Mesothelial cell of epicardium (in vitro differentiated cells): ENCODE measurements at regions not wholly inside any gene's neighbourhood (a gene's known extent, or its start where the extent isn't known, plus 50 kb on each side); places are given as distances from the start of the nearest gene placed in this dataset.

Experiments used
- DNase-seq, 2 experiments: peaks; one replicate each; pipeline ENCODE4 v3.0.0; 2021; ENCODE audit warnings: low spot score in 2 of 2; ENCODE audit not compliant: unreplicated experiment in 2 of 2
- H3K27ac Mint-ChIP-seq: 2 replicates; pipeline ENCODE4 v1.8.0; 2021; ENCODE audit warnings: mixed read lengths
- H3K27me3 Mint-ChIP-seq: 2 replicates; pipeline ENCODE4 v1.8.0; 2021; ENCODE audit warnings: low read depth, mixed read lengths
- H3K36me3 Mint-ChIP-seq: 2 replicates; pipeline ENCODE4 v1.8.0; 2021; ENCODE audit warnings: mixed read lengths
- H3K4me1 Mint-ChIP-seq: 2 replicates; pipeline ENCODE4 v1.8.0; 2021; ENCODE audit warnings: mixed read lengths
- H3K4me3 Mint-ChIP-seq: 2 replicates; pipeline ENCODE4 v1.8.0; 2021; ENCODE audit warnings: mild to moderate bottlenecking, moderate library complexity, mixed read lengths
- H3K9me3 Mint-ChIP-seq: 2 replicates; pipeline ENCODE4 v1.8.0; 2021; ENCODE audit warnings: mixed read lengths
- CTCF ChIP-seq: fragments of 200-600 bp; sonication (generic); IDR thresholded peaks from one replicate; pipeline ENCODE4 v1.5.0; 2021; ENCODE audit warnings: antibody characterized with exemption; ENCODE audit not compliant: unreplicated experiment

GRCh38 chr6:66478705-66479104 is 771.7 kb upstream of the EYS start:
- no peak for TF ChIP-seq CTCF
- no peak overlapping the region for H3K27ac Mint-ChIP-seq
- DNase-seq, result no peak
- no peaks in the 10 kb centered on the region for H3K36me3 Mint-ChIP-seq
- no peaks in the 10 kb centered on the region for H3K27me3 Mint-ChIP-seq
- no peak overlapping the region for H3K4me3 Mint-ChIP-seq
- peaks cover 9% of the 10 kb centered on the region for H3K9me3 Mint-ChIP-seq
- peaks cover 4% of the 10 kb centered on the region for H3K4me1 Mint-ChIP-seq

- no peak for TF ChIP-seq CTCF
- Mint-ChIP-seq H3K9me3 (no peaks in the 10 kb centered on the region), H3K4me3 (no peak overlapping the region), H3K36me3 (no peaks in the 10 kb centered on the region), H3K4me1 (no peaks in the 10 kb centered on the region), H3K27me3 (peaks cover 15% of the 10 kb centered on the region), H3K27ac (no peak overlapping the region)
- DNase-seq, result no peak
Observed at GRCh38 chr6:66435321-66435720, 728.3 kb upstream of the EYS start.

GRCh38 chr6:66429210-66429609 is 722.2 kb upstream of the EYS start:
- TF ChIP-seq CTCF, result no peak
- no peaks in the 10 kb centered on the region for H3K4me1 Mint-ChIP-seq
- no peak for DNase-seq
- H3K9me3 Mint-ChIP-seq, result peaks cover 22% of the 10 kb centered on the region
- H3K27ac Mint-ChIP-seq, result no peak overlapping the region
- no peak overlapping the region for H3K4me3 Mint-ChIP-seq
- H3K27me3 Mint-ChIP-seq, result peaks cover 8% of the 10 kb centered on the region
- H3K36me3 Mint-ChIP-seq, result no peaks in the 10 kb centered on the region

GRCh38 chr6:66423047-66423446 is 716.0 kb upstream of the EYS start:
- peaks cover 16% of the 10 kb centered on the region for H3K9me3 Mint-ChIP-seq
- peaks cover 17% of the 10 kb centered on the region for H3K27me3 Mint-ChIP-seq
- no peak overlapping the region for H3K4me3 Mint-ChIP-seq

GRCh38 chr6:66421570-66421969 is 714.5 kb upstream of the EYS start:
- no peak overlapping the region for H3K27ac Mint-ChIP-seq
- no peak for DNase-seq
- no peaks in the 10 kb centered on the region for H3K4me1 Mint-ChIP-seq
- peak; percentile 37 for TF ChIP-seq CTCF
- H3K36me3 Mint-ChIP-seq, result no peaks in the 10 kb centered on the region
- no peak overlapping the region for H3K4me3 Mint-ChIP-seq
- peaks cover 17% of the 10 kb centered on the region for H3K27me3 Mint-ChIP-seq
- peaks cover 9% of the 10 kb centered on the region for H3K9me3 Mint-ChIP-seq

More at GRCh38 chr6:66423047-66423446, 716.0 kb upstream of the EYS start:
- DNase-seq, result no peak
- TF ChIP-seq CTCF, result no peak
- Mint-ChIP-seq H3K4me1 (no peaks in the 10 kb centered on the region), H3K36me3 (no peaks in the 10 kb centered on the region), H3K27ac (no peak overlapping the region)

- TF ChIP-seq CTCF, result no peak
- H3K4me1 Mint-ChIP-seq, result no peaks in the 10 kb centered on the region
- H3K9me3 Mint-ChIP-seq, result no peaks in the 10 kb centered on the region
- H3K27ac Mint-ChIP-seq, result no peak overlapping the region
- H3K36me3 Mint-ChIP-seq, result no peaks in the 10 kb centered on the region
- H3K27me3 Mint-ChIP-seq, result peaks cover 16% of the 10 kb centered on the region
- no peak overlapping the region for H3K4me3 Mint-ChIP-seq
- DNase-seq, result no peak
Observed at GRCh38 chr6:66418906-66419305, 711.9 kb upstream of the EYS start.
